GM23338 (cell line): ENCODE measurements at regions not wholly inside any gene's neighbourhood (a gene's known extent, or its start where the extent isn't known, plus 50 kb on each side); places are given as distances from the start of the nearest gene placed in this dataset.

ENCODE experiments used
- ATAC-seq: fragments of 200-7000 bp; cut with Tn5 transposase; 3 replicates; pipeline ENCODE4 v1.9.1; 2020
- DNase-seq: peaks from one replicate; pipeline ENCODE4 v3.0.0-alpha.2; 2015; ENCODE audit warnings: low spot score
- H2AFZ ChIP-seq: fragments of 200-600 bp; sonication (generic); 2 replicates; pipeline ENCODE4 v1.8.0; 2016; ENCODE audit warnings: antibody characterized with exemption, mild to moderate bottlenecking, moderate library complexity
- H3F3A ChIP-seq: fragments of 200-600 bp; sonication (generic); replicated peaks from 2 replicates; pipeline ENCODE4 v1.8.0; 2017; ENCODE audit warnings: antibody characterized with exemption, mixed run types, low read depth
- H3K27ac ChIP-seq: fragments of 200-600 bp; sonication (generic); 2 replicates; pipeline ENCODE4 v1.6.1; 2016; ENCODE audit warnings: low read depth
- H3K27me3 ChIP-seq: fragments of 200-600 bp; sonication (generic); 2 replicates; pipeline ENCODE4 v1.8.0; 2016; ENCODE audit warnings: mild to moderate bottlenecking, mixed run types, moderate library complexity; ENCODE audit not compliant: insufficient read depth
- H3K36me3 ChIP-seq: fragments of 200-600 bp; sonication (generic); 2 replicates; pipeline ENCODE4 v1.8.0; 2016; ENCODE audit warnings: mild to moderate bottlenecking; ENCODE audit not compliant: insufficient read depth
- H3K4me1 ChIP-seq: fragments of 200-600 bp; sonication (generic); 2 replicates; pipeline ENCODE4 v1.8.0; 2016; ENCODE audit warnings: mild to moderate bottlenecking, moderate library complexity; ENCODE audit not compliant: insufficient read depth
- H3K4me2 ChIP-seq: fragments of 200-600 bp; sonication (generic); 2 replicates; pipeline ENCODE4 v1.7.1; 2017; ENCODE audit warnings: mixed run types
- H3K4me3 ChIP-seq: fragments of 200-600 bp; sonication (generic); 2 replicates; pipeline ENCODE4 v1.6.1; 2016; ENCODE audit warnings: mixed run types
- H3K79me2 ChIP-seq: fragments of 200-600 bp; sonication (generic); replicated peaks from 2 replicates; pipeline ENCODE4 v1.8.0; 2017; ENCODE audit warnings: mild to moderate bottlenecking; ENCODE audit not compliant: insufficient read depth
- H3K9me2 ChIP-seq: fragments of 200-600 bp; sonication (generic); 2 replicates; pipeline ENCODE4 v1.8.0; 2017; ENCODE audit not compliant: insufficient read depth
- H4K20me1 ChIP-seq: fragments of 200-600 bp; sonication (generic); replicated peaks from 2 replicates; pipeline ENCODE4 v1.8.0; 2017; ENCODE audit warnings: mild to moderate bottlenecking; ENCODE audit not compliant: insufficient read depth
- H3K27ac Mint-ChIP-seq: 2 replicates; pipeline ENCODE4 v1.8.0; 2020; ENCODE audit warnings: inconsistent platforms, mild to moderate bottlenecking, moderate library complexity, mixed read lengths
- H3K27me3 Mint-ChIP-seq: 3 replicates; pipeline ENCODE4 v1.8.0; 2022; ENCODE audit warnings: low read depth, mild to moderate bottlenecking, moderate library complexity, mixed read lengths, inconsistent platforms; ENCODE audit not compliant: insufficient read depth, poor library complexity
- H3K36me3 Mint-ChIP-seq: 3 replicates; pipeline ENCODE4 v1.8.0; 2021; ENCODE audit warnings: low read depth, mild to moderate bottlenecking, inconsistent platforms, moderate library complexity, mixed read lengths
- H3K4me1 Mint-ChIP-seq: 3 replicates; pipeline ENCODE4 v1.8.0; 2020; ENCODE audit warnings: mild to moderate bottlenecking, inconsistent platforms, mixed read lengths
- H3K4me3 Mint-ChIP-seq: 3 replicates; pipeline ENCODE4 v1.8.0; 2021; ENCODE audit warnings: moderate library complexity, mild to moderate bottlenecking, inconsistent platforms, mixed read lengths
- H3K9me3 Mint-ChIP-seq: 3 replicates; pipeline ENCODE4 v1.8.0; 2020; ENCODE audit warnings: moderate library complexity, mild to moderate bottlenecking, inconsistent platforms, mixed read lengths
- EZH2 ChIP-seq: fragments of 200-600 bp; sonication (generic); IDR thresholded peaks from one replicate; pipeline ENCODE4 v1.8.0; 2017; ENCODE audit warnings: antibody characterized with exemption, mild to moderate bottlenecking, low read depth; ENCODE audit not compliant: unreplicated experiment
- EZH2phosphoT487 ChIP-seq: fragments of 200-600 bp; sonication (generic); IDR thresholded peaks from one replicate; pipeline ENCODE4 v1.8.1; 2018; ENCODE audit warnings: antibody characterized with exemption; ENCODE audit not compliant: unreplicated experiment
- JUNB ChIP-seq: IDR thresholded peaks from one replicate; pipeline ENCODE4 v1.6.1; 2016; ENCODE audit warnings: antibody characterized with exemption; ENCODE audit not compliant: unreplicated experiment
- NANOG ChIP-seq: IDR thresholded peaks from 2 replicates; pipeline ENCODE4 v1.6.1; 2016; ENCODE audit warnings: antibody characterized with exemption, borderline replicate concordance
- POLR2AphosphoS5 ChIP-seq: IDR thresholded peaks from 2 replicates; pipeline ENCODE4 v1.6.1; 2016; ENCODE audit warnings: antibody characterized with exemption, low read depth
- ZNF114 ChIP-seq: fragments of 250-450 bp; sonication (Bioruptor Pico); IDR thresholded peaks from 2 replicates; pipeline ENCODE4 v1.5.0; 2020; ENCODE audit warnings: mild to moderate bottlenecking, moderate library complexity
- TF ChIP-seq, protein P1 (sequence below): fragments of 250-450 bp; sonication (Bioruptor Pico); IDR thresholded peaks from 2 replicates; pipeline ENCODE4 v1.5.0; 2020; ENCODE audit warnings: mild to moderate bottlenecking, moderate library complexity
- TF ChIP-seq, protein P2 (sequence below): IDR thresholded peaks from 2 replicates; pipeline ENCODE4 v1.6.1; 2016; ENCODE audit warnings: antibody characterized with exemption
- TF ChIP-seq, protein P3 (sequence below), 2 experiments: fragments of 200-600 bp in 1 of 2; sonication (generic) in 1 of 2; conservative IDR thresholded peaks; 2 replicates each; pipeline versions ENCODE4 v1.5.1 to v1.6.1; 2016 to 2017; ENCODE audit warnings: antibody characterized with exemption in 2 of 2, low read depth in 2 of 2, mild to moderate bottlenecking in 2 of 2, moderate library complexity in 1 of 2

DNA sequence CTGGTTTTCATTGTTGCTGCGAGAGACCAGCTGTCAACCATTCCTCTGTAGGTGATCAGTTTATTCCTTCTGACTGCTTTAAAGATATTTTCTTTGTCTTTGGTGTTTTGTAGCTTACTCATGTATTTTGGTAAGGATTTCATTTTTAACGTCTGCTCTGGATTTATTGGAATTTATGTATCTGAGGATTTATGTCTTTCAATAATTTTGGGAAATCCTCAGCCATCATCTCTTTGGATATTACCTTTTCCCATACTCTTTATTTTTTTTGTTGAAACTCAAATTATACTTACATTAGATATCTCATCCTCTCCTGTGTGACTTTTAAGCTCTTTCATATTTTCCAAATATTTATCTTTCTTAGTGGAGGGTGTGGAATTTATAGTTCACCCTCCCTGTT, 62.7 kb upstream of the COL8A1 start (continued):
- TF ChIP-seq, protein P1, sequence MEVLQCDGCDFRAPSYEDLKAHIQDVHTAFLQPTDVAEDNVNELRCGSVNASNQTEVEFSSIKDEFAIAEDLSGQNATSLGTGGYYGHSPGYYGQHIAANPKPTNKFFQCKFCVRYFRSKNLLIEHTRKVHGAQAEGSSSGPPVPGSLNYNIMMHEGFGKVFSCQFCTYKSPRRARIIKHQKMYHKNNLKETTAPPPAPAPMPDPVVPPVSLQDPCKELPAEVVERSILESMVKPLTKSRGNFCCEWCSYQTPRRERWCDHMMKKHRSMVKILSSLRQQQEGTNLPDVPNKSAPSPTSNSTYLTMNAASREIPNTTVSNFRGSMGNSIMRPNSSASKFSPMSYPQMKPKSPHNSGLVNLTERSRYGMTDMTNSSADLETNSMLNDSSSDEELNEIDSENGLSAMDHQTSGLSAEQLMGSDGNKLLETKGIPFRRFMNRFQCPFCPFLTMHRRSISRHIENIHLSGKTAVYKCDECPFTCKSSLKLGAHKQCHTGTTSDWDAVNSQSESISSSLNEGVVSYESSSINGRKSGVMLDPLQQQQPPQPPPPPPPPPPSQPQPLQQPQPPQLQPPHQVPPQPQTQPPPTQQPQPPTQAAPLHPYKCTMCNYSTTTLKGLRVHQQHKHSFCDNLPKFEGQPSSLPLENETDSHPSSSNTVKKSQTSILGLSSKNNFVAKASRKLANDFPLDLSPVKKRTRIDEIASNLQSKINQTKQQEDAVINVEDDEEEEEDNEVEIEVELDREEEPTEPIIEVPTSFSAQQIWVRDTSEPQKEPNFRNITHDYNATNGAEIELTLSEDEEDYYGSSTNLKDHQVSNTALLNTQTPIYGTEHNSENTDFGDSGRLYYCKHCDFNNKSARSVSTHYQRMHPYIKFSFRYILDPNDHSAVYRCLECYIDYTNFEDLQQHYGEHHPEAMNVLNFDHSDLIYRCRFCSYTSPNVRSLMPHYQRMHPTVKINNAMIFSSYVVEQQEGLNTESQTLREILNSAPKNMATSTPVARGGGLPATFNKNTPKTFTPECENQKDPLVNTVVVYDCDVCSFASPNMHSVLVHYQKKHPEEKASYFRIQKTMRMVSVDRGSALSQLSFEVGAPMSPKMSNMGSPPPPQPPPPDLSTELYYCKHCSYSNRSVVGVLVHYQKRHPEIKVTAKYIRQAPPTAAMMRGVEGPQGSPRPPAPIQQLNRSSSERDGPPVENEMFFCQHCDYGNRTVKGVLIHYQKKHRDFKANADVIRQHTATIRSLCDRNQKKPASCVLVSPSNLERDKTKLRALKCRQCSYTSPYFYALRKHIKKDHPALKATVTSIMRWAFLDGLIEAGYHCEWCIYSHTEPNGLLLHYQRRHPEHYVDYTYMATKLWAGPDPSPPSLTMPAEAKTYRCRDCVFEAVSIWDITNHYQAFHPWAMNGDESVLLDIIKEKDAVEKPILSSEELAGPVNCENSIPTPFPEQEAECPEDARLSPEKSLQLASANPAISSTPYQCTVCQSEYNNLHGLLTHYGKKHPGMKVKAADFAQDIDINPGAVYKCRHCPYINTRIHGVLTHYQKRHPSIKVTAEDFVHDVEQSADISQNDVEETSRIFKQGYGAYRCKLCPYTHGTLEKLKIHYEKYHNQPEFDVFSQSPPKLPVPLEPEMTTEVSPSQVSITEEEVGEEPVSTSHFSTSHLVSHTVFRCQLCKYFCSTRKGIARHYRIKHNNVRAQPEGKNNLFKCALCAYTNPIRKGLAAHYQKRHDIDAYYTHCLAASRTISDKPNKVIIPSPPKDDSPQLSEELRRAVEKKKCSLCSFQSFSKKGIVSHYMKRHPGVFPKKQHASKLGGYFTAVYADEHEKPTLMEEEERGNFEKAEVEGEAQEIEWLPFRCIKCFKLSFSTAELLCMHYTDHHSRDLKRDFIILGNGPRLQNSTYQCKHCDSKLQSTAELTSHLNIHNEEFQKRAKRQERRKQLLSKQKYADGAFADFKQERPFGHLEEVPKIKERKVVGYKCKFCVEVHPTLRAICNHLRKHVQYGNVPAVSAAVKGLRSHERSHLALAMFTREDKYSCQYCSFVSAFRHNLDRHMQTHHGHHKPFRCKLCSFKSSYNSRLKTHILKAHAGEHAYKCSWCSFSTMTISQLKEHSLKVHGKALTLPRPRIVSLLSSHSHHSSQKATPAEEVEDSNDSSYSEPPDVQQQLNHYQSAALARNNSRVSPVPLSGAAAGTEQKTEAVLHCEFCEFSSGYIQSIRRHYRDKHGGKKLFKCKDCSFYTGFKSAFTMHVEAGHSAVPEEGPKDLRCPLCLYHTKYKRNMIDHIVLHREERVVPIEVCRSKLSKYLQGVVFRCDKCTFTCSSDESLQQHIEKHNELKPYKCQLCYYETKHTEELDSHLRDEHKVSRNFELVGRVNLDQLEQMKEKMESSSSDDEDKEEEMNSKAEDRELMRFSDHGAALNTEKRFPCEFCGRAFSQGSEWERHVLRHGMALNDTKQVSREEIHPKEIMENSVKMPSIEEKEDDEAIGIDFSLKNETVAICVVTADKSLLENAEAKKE (CRISPR knock-in tag): no peak
- TF ChIP-seq, protein P2, sequence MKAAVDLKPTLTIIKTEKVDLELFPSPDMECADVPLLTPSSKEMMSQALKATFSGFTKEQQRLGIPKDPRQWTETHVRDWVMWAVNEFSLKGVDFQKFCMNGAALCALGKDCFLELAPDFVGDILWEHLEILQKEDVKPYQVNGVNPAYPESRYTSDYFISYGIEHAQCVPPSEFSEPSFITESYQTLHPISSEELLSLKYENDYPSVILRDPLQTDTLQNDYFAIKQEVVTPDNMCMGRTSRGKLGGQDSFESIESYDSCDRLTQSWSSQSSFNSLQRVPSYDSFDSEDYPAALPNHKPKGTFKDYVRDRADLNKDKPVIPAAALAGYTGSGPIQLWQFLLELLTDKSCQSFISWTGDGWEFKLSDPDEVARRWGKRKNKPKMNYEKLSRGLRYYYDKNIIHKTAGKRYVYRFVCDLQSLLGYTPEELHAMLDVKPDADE: no peak
- TF ChIP-seq EZH2phosphoT487 (no peak), POLR2AphosphoS5 (no peak), ZNF114 (no peak)
- TF ChIP-seq, protein P3, sequence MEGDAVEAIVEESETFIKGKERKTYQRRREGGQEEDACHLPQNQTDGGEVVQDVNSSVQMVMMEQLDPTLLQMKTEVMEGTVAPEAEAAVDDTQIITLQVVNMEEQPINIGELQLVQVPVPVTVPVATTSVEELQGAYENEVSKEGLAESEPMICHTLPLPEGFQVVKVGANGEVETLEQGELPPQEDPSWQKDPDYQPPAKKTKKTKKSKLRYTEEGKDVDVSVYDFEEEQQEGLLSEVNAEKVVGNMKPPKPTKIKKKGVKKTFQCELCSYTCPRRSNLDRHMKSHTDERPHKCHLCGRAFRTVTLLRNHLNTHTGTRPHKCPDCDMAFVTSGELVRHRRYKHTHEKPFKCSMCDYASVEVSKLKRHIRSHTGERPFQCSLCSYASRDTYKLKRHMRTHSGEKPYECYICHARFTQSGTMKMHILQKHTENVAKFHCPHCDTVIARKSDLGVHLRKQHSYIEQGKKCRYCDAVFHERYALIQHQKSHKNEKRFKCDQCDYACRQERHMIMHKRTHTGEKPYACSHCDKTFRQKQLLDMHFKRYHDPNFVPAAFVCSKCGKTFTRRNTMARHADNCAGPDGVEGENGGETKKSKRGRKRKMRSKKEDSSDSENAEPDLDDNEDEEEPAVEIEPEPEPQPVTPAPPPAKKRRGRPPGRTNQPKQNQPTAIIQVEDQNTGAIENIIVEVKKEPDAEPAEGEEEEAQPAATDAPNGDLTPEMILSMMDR (conservative IDR thresholded peaks at IDR 0.05; ENCODE audit: low read depth in 2 of 2): no peak

DNA sequence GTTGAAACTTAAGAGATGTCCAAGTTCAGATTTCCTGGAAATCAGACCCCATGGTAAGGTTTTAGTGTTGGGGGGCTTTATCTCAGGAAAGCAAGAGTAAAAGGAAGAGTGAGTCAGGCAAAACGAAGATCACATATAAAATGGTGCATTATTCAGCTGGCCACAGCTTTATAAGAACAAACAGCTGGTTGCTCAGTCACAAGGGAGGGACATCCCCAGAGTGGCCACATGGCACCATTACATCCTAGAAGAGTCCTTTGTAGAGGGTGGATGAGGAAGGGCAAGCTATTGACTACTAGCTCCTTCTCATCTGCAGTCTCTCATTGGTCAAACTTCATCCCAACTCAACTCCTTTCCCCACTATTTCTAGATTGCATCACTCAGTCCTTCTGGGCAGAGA, 68.3 kb upstream of the COL8A1 start:
- no peak for ATAC-seq
- H3K36me3 Mint-ChIP-seq: no peaks in the 10 kb centered on the region
- Histone ChIP-seq H3F3A (no peaks in the 10 kb centered on the region), H3K79me2 (no peaks in the 10 kb centered on the region), H3K36me3 (no peaks in the 10 kb centered on the region), H2AFZ (no peak overlapping the region; the same call in 1 of the 2 replicates), H3K4me3 (no peak overlapping the region), H3K27me3 (no peaks in the 10 kb centered on the region), H3K4me1 (no peaks in the 10 kb centered on the region), H3K9me2 (no peaks in the 10 kb centered on the region; the same call in 1 of the 2 replicates), H4K20me1 (no peaks in the 10 kb centered on the region), H3K27ac (no peak overlapping the region), H3K4me2 (no peak overlapping the region)
- H3K4me3 Mint-ChIP-seq: no peak overlapping the region
- DNase-seq: no peak
- 0 out of 3 replicates have a peak, but pooled peaks cover 2% of the 10 kb centered on the region for H3K4me1 Mint-ChIP-seq
- H3K9me3 Mint-ChIP-seq: 0 out of 3 replicates have a peak, but pooled peaks cover 5% of the 10 kb centered on the region
- no peak overlapping the region for H3K27ac Mint-ChIP-seq
- H3K27me3 Mint-ChIP-seq: peaks cover 1% of the 10 kb centered on the region
- TF ChIP-seq NANOG (no peak), JUNB (no peak), EZH2 (no peak)
- TF ChIP-seq, protein P3 (conservative IDR thresholded peaks at IDR 0.05; ENCODE audit: low read depth in 2 of 2): no peak
- TF ChIP-seq, protein P2: no peak
